ENCODE measurements at regions not wholly inside any gene's neighbourhood (a gene's known extent, or its start where the extent isn't known, plus 50 kb on each side); places are given as distances from the start of the nearest gene placed in this dataset.
A peak's percentile ranks its signal among the peaks of the same experiment; 100 is the strongest.

DNA sequence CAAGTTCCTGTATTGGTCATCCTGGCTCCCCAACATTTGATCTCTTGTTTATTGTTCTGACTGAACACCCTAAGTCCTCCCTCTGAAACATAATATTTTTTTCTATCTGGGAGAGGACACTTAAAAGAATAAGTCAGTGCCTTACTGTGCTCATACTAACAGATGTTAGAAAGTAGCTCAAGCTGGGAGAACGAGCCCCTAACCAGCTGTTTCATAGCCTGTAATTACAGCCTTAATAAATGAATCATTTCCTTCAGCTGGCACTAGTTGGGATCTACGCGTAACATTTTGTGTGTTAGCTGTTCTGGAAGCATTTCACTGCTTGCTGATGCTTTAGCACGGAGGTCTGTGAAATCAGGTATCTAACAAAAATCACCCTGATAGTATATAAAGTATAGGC, 345.9 kb upstream of the RIOK2 start:
- intact Hi-C loops (cut with DNase I, micrococcal nuclease): no loop called here
- ChIA-PET CTCF (interaction anchor here (1.1 kb wide), 1 partner anchor 298 kb away, joined by 3 read pairs; no protein-coding TSS in a partner anchor), POLR2A (interaction anchor here (0.6 kb wide), 1 partner anchor 232 kb away, joined by 8 read pairs; no protein-coding TSS in a partner anchor)
- Mint-ChIP-seq H3K36me3 (ENCODE audit: low read depth) (no peaks in the 10 kb centered on the region), H3K4me1 (no peaks in the 10 kb centered on the region), H3K9me3 (ENCODE audit: low read depth) (no peaks in the 10 kb centered on the region), H3K27me3 (peaks cover 3% of the 10 kb centered on the region), H3K4me3 (no peak overlapping the region), H3K27ac (no peak overlapping the region)
- ATAC-seq (no peak), DNase-seq (no peak)

- ATAC-seq (no peak), DNase-seq (no peak)
- Mint-ChIP-seq H3K27ac (no peak overlapping the region), H3K9me3 (ENCODE audit: low read depth) (no peaks in the 10 kb centered on the region), H3K36me3 (ENCODE audit: low read depth) (no peaks in the 10 kb centered on the region), H3K4me1 (no peaks in the 10 kb centered on the region), H3K4me3 (no peak overlapping the region), H3K27me3 (peaks cover 3% of the 10 kb centered on the region)
- POLR2A ChIA-PET: interaction anchor here (0.6 kb wide), 1 partner anchor 233 kb away, joined by 8 read pairs; no protein-coding TSS in a partner anchor
- CTCF ChIA-PET: interaction anchor here (1.1 kb wide), 1 partner anchor 299 kb away, joined by 3 read pairs; no protein-coding TSS in a partner anchor
- intact Hi-C loops (cut with DNase I, micrococcal nuclease): no loop called here
Observed at GRCh38 chr5:97529354-97529985, 346.4 kb upstream of the RIOK2 start.

GRCh38 chr5:97531549-97531948, 348.5 kb upstream of the RIOK2 start:
- POLR2A ChIA-PET: no interaction called here
- Mint-ChIP-seq H3K27ac (no peak overlapping the region), H3K27me3 (peaks cover 1% of the 10 kb centered on the region), H3K4me3 (no peak overlapping the region), H3K36me3 (ENCODE audit: low read depth) (no peaks in the 10 kb centered on the region), H3K4me1 (no peaks in the 10 kb centered on the region), H3K9me3 (ENCODE audit: low read depth) (no peaks in the 10 kb centered on the region)
- CTCF ChIA-PET: no interaction called here
- intact Hi-C loops (cut with DNase I, micrococcal nuclease): loop anchor here in 1 of 2 experiments (5.0 kb wide), 1 partner anchor 919 kb away; no protein-coding TSS in a partner anchor
- no peak for DNase-seq
- no peak for ATAC-seq

- no peak overlapping the region for H3K4me3 Mint-ChIP-seq
- ChIA-PET POLR2A (no interaction called here), CTCF (interaction anchor here (0.8 to 2.2 kb wide), 4 partner anchors 14 to 303 kb away, joined by 3 to 15 read pairs (median 4); no protein-coding TSS in a partner anchor)
- ATAC-seq (peak; percentile 36), DNase-seq (no peak)
- H3K9me3 Mint-ChIP-seq (ENCODE audit: low read depth): no peaks in the 10 kb centered on the region
- intact Hi-C loops (cut with DNase I, micrococcal nuclease): loop anchor here in 1 of 2 experiments (1.0 to 5.0 kb wide), 2 partner anchors 303 to 922 kb away; no protein-coding TSS in a partner anchor
- H3K4me1 Mint-ChIP-seq: no peaks in the 10 kb centered on the region
- peaks cover 3% of the 10 kb centered on the region for H3K27me3 Mint-ChIP-seq
- no peaks in the 10 kb centered on the region for H3K36me3 Mint-ChIP-seq (ENCODE audit: low read depth)
- no peak overlapping the region for H3K27ac Mint-ChIP-seq
Observed at GRCh38 chr5:97534166-97534565, 351.1 kb upstream of the RIOK2 start.

DNA sequence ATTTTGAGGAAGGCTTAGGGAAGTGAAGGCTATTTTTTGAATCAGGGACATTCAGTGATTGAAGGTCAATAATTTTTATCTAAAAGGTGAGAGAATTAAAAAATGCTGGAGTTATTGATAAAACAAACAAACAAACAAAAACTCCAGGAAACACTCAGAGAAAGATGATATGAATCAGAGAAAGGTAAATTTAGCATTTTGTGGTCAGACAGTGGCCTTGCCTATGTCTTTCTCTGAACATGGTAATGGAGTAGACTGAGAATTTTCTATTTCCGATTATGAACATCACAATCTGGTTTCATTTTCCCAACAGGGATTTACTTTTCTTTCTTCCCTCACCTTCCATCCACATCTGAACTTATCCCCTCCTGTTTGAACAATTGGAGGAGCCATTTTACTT, 353.6 kb upstream of the RIOK2 start:
- DNase-seq (no peak), ATAC-seq (no peak)
- no peak overlapping the region for H3K4me3 Mint-ChIP-seq
- CTCF ChIA-PET: no interaction called here
- POLR2A ChIA-PET: no interaction called here
- no peaks in the 10 kb centered on the region for H3K36me3 Mint-ChIP-seq (ENCODE audit: low read depth)
- no peak overlapping the region for H3K27ac Mint-ChIP-seq
- no peaks in the 10 kb centered on the region for H3K9me3 Mint-ChIP-seq (ENCODE audit: low read depth)
- H3K27me3 Mint-ChIP-seq: peaks cover 3% of the 10 kb centered on the region
- no peaks in the 10 kb centered on the region for H3K4me1 Mint-ChIP-seq
- intact Hi-C loops (cut with DNase I, micrococcal nuclease): no loop called here

DNA sequence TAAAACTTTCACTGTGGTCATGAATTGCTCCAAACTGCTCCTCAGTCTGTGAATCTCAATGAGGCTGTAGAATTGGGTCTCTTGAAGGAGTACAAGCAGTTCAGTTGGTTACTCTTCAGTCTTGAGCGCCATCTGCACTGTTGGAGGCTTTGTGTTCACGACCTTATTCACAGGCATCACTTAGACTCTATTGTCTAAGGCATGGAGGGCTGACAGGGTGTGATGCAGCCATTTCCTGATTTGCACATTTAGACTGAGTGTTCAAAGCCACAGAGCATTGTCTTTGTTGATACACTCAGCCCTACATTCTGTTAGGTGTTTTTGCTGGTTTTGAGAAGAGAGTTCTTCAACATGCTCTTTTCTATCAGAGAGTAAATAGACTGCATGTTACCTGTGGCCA, 355.9 kb upstream of the RIOK2 start:
- ChIA-PET POLR2A (no interaction called here), CTCF (no interaction called here)
- Mint-ChIP-seq H3K4me1 (no peaks in the 10 kb centered on the region), H3K36me3 (ENCODE audit: low read depth) (no peaks in the 10 kb centered on the region), H3K4me3 (no peak overlapping the region), H3K27ac (no peak overlapping the region), H3K27me3 (peaks cover 3% of the 10 kb centered on the region), H3K9me3 (ENCODE audit: low read depth) (no peaks in the 10 kb centered on the region)
- no peak for DNase-seq
- intact Hi-C loops (cut with DNase I, micrococcal nuclease): no loop called here
- no peak for ATAC-seq

DNA sequence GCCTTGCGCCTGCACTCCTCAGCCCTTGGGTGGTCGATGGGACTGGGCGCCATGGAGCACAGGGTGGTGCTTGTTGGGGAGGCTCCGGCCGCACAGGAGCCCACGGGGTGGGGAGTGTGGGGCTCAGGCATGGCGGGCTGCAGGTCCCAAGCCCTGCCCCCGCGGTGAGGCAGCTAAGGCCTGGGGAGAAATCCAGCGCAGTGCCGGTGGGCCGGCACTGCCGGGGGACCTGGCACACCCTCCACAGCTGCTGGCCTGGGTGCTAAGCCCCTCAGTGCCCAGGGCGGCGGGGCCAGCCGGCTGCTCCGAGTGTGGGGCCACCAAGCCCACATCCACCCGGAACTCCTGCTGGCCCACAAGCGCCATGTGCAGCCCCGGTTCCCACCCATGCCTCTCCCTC, 358.8 kb upstream of the RIOK2 start:
- intact Hi-C loops (cut with DNase I, micrococcal nuclease): no loop called here
- no peaks in the 10 kb centered on the region for H3K9me3 Mint-ChIP-seq (ENCODE audit: low read depth)
- no peak overlapping the region for H3K27ac Mint-ChIP-seq
- ChIA-PET CTCF (no interaction called here), POLR2A (no interaction called here)
- H3K27me3 Mint-ChIP-seq: peaks cover 2% of the 10 kb centered on the region
- no peak overlapping the region for H3K4me3 Mint-ChIP-seq
- peaks cover 2% of the 10 kb centered on the region for H3K4me1 Mint-ChIP-seq
- ATAC-seq (no peak), DNase-seq (no peak)
- no peaks in the 10 kb centered on the region for H3K36me3 Mint-ChIP-seq (ENCODE audit: low read depth)

DNA sequence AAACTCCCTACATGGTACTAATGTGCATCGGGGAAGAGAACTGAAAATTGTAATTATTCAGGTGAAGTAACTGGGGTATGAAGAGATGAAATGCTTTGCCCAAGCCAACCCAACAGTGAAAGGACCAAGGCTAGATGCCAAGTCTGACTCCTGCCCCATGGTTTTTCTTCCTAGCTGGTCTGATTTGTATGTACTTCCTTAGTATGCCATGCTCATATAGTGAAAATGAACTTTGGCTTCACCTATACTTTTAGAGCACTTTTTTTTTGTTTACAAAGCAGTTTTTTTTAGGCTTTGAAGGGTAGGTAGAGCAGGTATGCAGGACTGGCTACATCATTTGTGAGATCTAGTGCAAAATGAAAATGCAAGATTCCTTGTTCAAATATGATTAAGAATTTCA, 359.4 kb upstream of the RIOK2 start:
- Mint-ChIP-seq H3K27ac (no peak overlapping the region), H3K9me3 (ENCODE audit: low read depth) (no peaks in the 10 kb centered on the region), H3K4me3 (no peak overlapping the region), H3K4me1 (peaks cover 5% of the 10 kb centered on the region), H3K36me3 (ENCODE audit: low read depth) (no peaks in the 10 kb centered on the region), H3K27me3 (no peaks in the 10 kb centered on the region)
- ATAC-seq: no peak
- POLR2A ChIA-PET: no interaction called here
- DNase-seq: no peak
- intact Hi-C loops (cut with DNase I, micrococcal nuclease): no loop called here
- CTCF ChIA-PET: no interaction called here

- ChIA-PET POLR2A (no interaction called here), CTCF (no interaction called here)
- peaks cover 8% of the 10 kb centered on the region for H3K4me1 Mint-ChIP-seq
- no peaks in the 10 kb centered on the region for H3K9me3 Mint-ChIP-seq (ENCODE audit: low read depth)
- no peak for DNase-seq
- no peak overlapping the region for H3K27ac Mint-ChIP-seq
- intact Hi-C loops (cut with DNase I, micrococcal nuclease): no loop called here
- H3K27me3 Mint-ChIP-seq: no peaks in the 10 kb centered on the region
- H3K36me3 Mint-ChIP-seq (ENCODE audit: low read depth): no peaks in the 10 kb centered on the region
- no peak for ATAC-seq
- no peak overlapping the region for H3K4me3 Mint-ChIP-seq
Observed at GRCh38 chr5:97543166-97543565, 360.1 kb upstream of the RIOK2 start.

DNA sequence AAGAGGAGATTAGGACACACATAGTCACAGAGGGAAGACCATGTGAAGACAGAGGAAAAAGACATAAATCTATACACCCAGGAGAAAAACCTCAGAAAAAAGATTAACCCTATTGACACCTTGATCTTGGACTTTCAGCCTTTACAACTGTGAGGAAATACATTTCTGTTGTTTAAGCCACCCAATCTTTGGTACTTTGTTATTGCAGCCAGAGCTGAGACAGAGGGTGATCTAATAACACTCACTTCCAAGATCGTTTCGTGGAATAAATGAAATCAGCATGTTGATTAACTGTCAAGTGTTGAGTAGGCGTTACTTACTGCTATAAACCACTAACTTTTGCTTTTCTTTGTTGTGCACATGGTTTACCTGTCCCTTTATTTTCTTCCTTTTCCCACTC, 361.2 kb upstream of the RIOK2 start:
- Mint-ChIP-seq H3K27ac (no peak overlapping the region), H3K9me3 (ENCODE audit: low read depth) (no peaks in the 10 kb centered on the region), H3K27me3 (no peaks in the 10 kb centered on the region), H3K4me1 (peaks cover 15% of the 10 kb centered on the region), H3K4me3 (no peak overlapping the region), H3K36me3 (ENCODE audit: low read depth) (no peaks in the 10 kb centered on the region)
- ChIA-PET CTCF (no interaction called here), POLR2A (no interaction called here)
- no peak for ATAC-seq
- DNase-seq: no peak
- intact Hi-C loops (cut with DNase I, micrococcal nuclease): no loop called here

- ChIA-PET POLR2A (no interaction called here), CTCF (no interaction called here)
- H3K36me3 Mint-ChIP-seq (ENCODE audit: low read depth): no peaks in the 10 kb centered on the region
- intact Hi-C loops (cut with DNase I, micrococcal nuclease): no loop called here
- DNase-seq (no peak), ATAC-seq (no peak)
- no peak overlapping the region for H3K4me3 Mint-ChIP-seq
- H3K27ac Mint-ChIP-seq: no peak overlapping the region
- peaks cover 15% of the 10 kb centered on the region for H3K4me1 Mint-ChIP-seq
- H3K27me3 Mint-ChIP-seq: no peaks in the 10 kb centered on the region
- no peaks in the 10 kb centered on the region for H3K9me3 Mint-ChIP-seq (ENCODE audit: low read depth)
Observed at GRCh38 chr5:97544678-97545077, 361.6 kb upstream of the RIOK2 start.

- Mint-ChIP-seq H3K9me3 (ENCODE audit: low read depth) (no peaks in the 10 kb centered on the region), H3K27me3 (no peaks in the 10 kb centered on the region), H3K4me1 (peaks cover 15% of the 10 kb centered on the region), H3K4me3 (no peak overlapping the region), H3K36me3 (ENCODE audit: low read depth) (no peaks in the 10 kb centered on the region), H3K27ac (no peak overlapping the region)
- intact Hi-C loops (cut with DNase I, micrococcal nuclease): no loop called here
- DNase-seq (no peak), ATAC-seq (no peak)
- ChIA-PET POLR2A (no interaction called here), CTCF (no interaction called here)
Observed at GRCh38 chr5:97545446-97545845, 362.4 kb upstream of the RIOK2 start.
